ENCODE measurements at regions not wholly inside any gene's neighbourhood (a gene's known extent, or its start where the extent isn't known, plus 50 kb on each side); places are given as distances from the start of the nearest gene placed in this dataset.

DNA sequence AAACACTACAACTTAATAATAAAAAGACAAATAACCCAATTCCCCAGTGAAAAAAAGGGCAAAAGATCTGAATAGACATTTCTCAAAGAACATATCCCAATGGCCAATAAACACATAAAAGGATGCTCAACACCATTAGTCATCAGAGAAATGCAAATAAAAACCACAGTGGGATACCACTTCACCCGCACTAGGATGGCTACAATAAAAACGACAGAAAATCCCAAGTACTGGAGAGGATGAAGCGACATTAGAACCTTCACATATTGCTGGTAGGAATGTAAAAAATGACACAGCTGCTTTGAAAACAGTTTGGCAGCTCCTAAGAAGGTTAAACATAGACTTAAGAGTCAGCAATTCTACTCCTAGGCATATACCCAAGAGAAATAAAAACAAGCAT, 140.6 kb upstream of the ARX start:
- TF ChIP-seq, protein P1, sequence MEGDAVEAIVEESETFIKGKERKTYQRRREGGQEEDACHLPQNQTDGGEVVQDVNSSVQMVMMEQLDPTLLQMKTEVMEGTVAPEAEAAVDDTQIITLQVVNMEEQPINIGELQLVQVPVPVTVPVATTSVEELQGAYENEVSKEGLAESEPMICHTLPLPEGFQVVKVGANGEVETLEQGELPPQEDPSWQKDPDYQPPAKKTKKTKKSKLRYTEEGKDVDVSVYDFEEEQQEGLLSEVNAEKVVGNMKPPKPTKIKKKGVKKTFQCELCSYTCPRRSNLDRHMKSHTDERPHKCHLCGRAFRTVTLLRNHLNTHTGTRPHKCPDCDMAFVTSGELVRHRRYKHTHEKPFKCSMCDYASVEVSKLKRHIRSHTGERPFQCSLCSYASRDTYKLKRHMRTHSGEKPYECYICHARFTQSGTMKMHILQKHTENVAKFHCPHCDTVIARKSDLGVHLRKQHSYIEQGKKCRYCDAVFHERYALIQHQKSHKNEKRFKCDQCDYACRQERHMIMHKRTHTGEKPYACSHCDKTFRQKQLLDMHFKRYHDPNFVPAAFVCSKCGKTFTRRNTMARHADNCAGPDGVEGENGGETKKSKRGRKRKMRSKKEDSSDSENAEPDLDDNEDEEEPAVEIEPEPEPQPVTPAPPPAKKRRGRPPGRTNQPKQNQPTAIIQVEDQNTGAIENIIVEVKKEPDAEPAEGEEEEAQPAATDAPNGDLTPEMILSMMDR (IDR thresholded peaks at IDR 0.05), result no peak
- no peak for TF ChIP-seq POLR2A (IDR thresholded peaks at IDR 0.05)

Data from lower leg skin (tissue), 3 donors.